CD4-positive, alpha-beta T cell (primary cell): ENCODE measurements at regions not wholly inside any gene's neighbourhood (a gene's known extent, or its start where the extent isn't known, plus 50 kb on each side); places are given as distances from the start of the nearest gene placed in this dataset.

Experiments used
- ATAC-seq: fragments of 200-7000 bp; cut with Tn5 transposase; one replicate; pipeline ENCODE4 v1.10.0; 2022; ENCODE audit warnings: mild to moderate bottlenecking; ENCODE audit not compliant: poor library complexity
- CTCF ChIA-PET: fragments of 350-600 bp; sonication (Branson Sonifier 250); formaldehyde crosslinking; loops from one replicate; lab custom pipeline; 2021; ENCODE audit warnings: antibody characterized with exemption, inconsistent platforms; lab: Charles Lee
- POLR2A ChIA-PET: fragments of 350-600 bp; sonication (Branson Sonifier 250); formaldehyde crosslinking; loops from one replicate; lab custom pipeline; 2021; ENCODE audit warnings: antibody characterized with exemption, inconsistent platforms; lab: Charles Lee
- DNase-seq, 14 experiments: peaks; one replicate each; pipeline ENCODE4 v3.0.0-alpha.2; 2013 to 2020; ENCODE audit warnings: mixed read lengths in 2 of 14
- H3K27ac ChIP-seq, 2 donors: one replicate each; pipeline versions ENCODE4 v1.5.1 to v1.7.0; 2013; ENCODE audit warnings: low read length in 2 of 2, low read depth in 1 of 2, mild to moderate bottlenecking in 1 of 2
- H3K27me3 ChIP-seq, 2 experiments: 1 replicate in 1 of 2; 2 replicates in 1 of 2; pipeline versions ENCODE4 v1.6.1 to v1.7.0; 2013; ENCODE audit warnings: low read length in 2 of 2, control low read depth in 1 of 2, mild to moderate bottlenecking in 1 of 2, moderate library complexity in 1 of 2; ENCODE audit not compliant: insufficient read depth in 2 of 2, control insufficient read depth in 1 of 2
- H3K36me3 ChIP-seq: one replicate; pipeline ENCODE4 v1.6.1; 2013; ENCODE audit warnings: low read length, control low read depth; ENCODE audit not compliant: insufficient read depth
- H3K4me1 ChIP-seq: one replicate; pipeline ENCODE4 v1.6.1; 2013; ENCODE audit warnings: low read length, control low read depth; ENCODE audit not compliant: insufficient read depth
- H3K4me3 ChIP-seq: one replicate; pipeline ENCODE4 v1.5.1; 2013; ENCODE audit warnings: mild to moderate bottlenecking, low read length, moderate library complexity
- H3K9me3 ChIP-seq, 2 experiments: 1 replicate in 1 of 2; 2 replicates in 1 of 2; pipeline versions ENCODE4 v1.6.1 to v1.7.0; 2013; ENCODE audit warnings: low read length in 2 of 2, mild to moderate bottlenecking in 2 of 2, control low read depth in 1 of 2, moderate library complexity in 1 of 2; ENCODE audit not compliant: control insufficient read depth in 1 of 2, insufficient read depth in 1 of 2
- H3K27ac Mint-ChIP-seq: one replicate; pipeline ENCODE4 v1.8.0; 2020; ENCODE audit warnings: mixed read lengths
- H3K27me3 Mint-ChIP-seq: one replicate; pipeline ENCODE4 v1.8.0; 2021; ENCODE audit warnings: mixed read lengths
- H3K36me3 Mint-ChIP-seq: one replicate; pipeline ENCODE4 v1.8.0; 2021; ENCODE audit warnings: low read depth, mixed read lengths
- H3K4me1 Mint-ChIP-seq: one replicate; pipeline ENCODE4 v1.8.0; 2021; ENCODE audit warnings: low read depth, mixed read lengths
- H3K4me3 Mint-ChIP-seq: one replicate; pipeline ENCODE4 v1.8.0; 2020; ENCODE audit warnings: mild to moderate bottlenecking, mixed read lengths
- H3K9me3 Mint-ChIP-seq: one replicate; pipeline ENCODE4 v1.8.0; 2020; ENCODE audit warnings: mixed read lengths
- intact Hi-C, 2 experiments: fragments of 100-400 bp; cut with DNase I in 1 of 2; cut with micrococcal nuclease in 1 of 2; formaldehyde crosslinking; loops; one replicate each; pipeline versions ENCODE4 v1.15.1 to v1.9.0; 2023 to 2025; cut with DNase I, micrococcal nuclease
- TF ChIP-seq, protein P1 (sequence below): fragments of 200-600 bp; IDR thresholded peaks from one replicate; pipeline ENCODE4 v1.8.0; 2022; ENCODE audit warnings: antibody characterized with exemption, mild to moderate bottlenecking

DNA sequence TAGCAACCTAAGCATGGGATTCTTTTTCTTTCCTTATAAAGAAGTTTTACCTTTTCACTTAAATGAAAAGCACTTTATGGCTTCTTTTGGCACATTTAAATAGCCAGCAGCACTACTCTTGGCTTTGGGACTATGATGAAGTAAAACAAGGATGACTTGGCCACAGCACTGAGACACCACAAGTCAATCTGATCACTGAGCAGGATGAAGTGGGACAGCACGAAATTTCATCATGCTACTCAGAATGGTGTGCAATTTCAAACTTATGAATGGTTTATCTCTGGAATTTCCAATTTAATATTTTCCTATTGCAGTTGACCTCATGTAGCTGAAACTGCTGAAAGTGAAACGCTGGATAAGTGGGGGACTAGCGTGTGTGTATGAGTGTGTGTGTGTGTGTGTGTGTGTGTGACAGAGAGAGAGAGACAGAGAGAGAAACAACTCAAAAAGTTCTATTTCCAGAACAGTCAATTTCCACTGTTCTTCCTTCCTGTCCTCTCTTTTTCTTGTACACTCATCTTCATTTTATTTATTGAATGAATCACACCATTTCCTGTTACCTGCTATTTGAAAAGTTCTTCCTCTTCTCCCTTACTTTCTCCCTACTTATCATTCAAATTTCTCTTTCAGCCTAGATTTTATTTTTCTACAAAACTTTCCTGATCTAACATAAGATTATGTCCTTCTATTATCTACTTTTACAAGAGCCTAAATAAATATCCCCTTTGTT, 414.2 kb upstream of the MIR17HG start:
- H3K9me3 ChIP-seq, result peaks cover 0 to 9% of the 10 kb centered on the region in 2 experiments
- no peaks in the 10 kb centered on the region for H3K27me3 ChIP-seq
- H3K27ac ChIP-seq, result no peak overlapping the region
- no peak overlapping the region for H3K4me3 ChIP-seq
- Mint-ChIP-seq H3K36me3 (no peaks in the 10 kb centered on the region), H3K4me1 (no peaks in the 10 kb centered on the region), H3K27me3 (no peaks in the 10 kb centered on the region), H3K27ac (no peak overlapping the region), H3K4me3 (no peak overlapping the region), H3K9me3 (peaks cover 8% of the 10 kb centered on the region)
- intact Hi-C loops, result no loop called here
- ChIA-PET CTCF (no interaction called here), POLR2A (no interaction called here)
- ATAC-seq, result no peak
- TF ChIP-seq, protein P1, sequence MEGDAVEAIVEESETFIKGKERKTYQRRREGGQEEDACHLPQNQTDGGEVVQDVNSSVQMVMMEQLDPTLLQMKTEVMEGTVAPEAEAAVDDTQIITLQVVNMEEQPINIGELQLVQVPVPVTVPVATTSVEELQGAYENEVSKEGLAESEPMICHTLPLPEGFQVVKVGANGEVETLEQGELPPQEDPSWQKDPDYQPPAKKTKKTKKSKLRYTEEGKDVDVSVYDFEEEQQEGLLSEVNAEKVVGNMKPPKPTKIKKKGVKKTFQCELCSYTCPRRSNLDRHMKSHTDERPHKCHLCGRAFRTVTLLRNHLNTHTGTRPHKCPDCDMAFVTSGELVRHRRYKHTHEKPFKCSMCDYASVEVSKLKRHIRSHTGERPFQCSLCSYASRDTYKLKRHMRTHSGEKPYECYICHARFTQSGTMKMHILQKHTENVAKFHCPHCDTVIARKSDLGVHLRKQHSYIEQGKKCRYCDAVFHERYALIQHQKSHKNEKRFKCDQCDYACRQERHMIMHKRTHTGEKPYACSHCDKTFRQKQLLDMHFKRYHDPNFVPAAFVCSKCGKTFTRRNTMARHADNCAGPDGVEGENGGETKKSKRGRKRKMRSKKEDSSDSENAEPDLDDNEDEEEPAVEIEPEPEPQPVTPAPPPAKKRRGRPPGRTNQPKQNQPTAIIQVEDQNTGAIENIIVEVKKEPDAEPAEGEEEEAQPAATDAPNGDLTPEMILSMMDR, result no peak
- H3K4me1 ChIP-seq, result no peaks in the 10 kb centered on the region
- H3K36me3 ChIP-seq, result no peaks in the 10 kb centered on the region
- no peak for DNase-seq

DNA sequence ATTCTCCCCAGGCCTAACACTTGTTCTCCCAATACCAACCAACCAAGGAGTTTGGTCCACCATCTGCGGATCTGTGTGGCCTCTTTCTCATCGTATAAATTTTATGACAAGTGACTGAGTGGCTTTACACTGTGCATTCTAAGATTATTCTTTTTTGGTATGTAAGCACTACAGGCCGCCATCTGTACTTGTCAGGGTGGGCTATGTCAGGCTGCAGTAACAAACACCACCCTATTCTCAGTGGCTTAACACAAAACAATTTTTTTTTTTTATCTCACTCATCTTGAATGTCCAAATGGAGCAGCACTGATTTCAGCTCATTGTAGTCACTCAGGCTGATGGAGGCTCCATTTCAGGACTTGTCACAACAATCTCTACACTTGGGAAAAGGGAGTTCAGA, 412.7 kb upstream of the MIR17HG start:
- no peaks in the 10 kb centered on the region for H3K27me3 Mint-ChIP-seq
- no peaks in the 10 kb centered on the region for H3K4me1 Mint-ChIP-seq
- Histone ChIP-seq H3K4me1 (no peaks in the 10 kb centered on the region), H3K4me3 (no peak overlapping the region), H3K27me3 (no peaks in the 10 kb centered on the region), H3K27ac (no peak overlapping the region), H3K9me3 (peaks cover 0 to 9% of the 10 kb centered on the region in 2 experiments), H3K36me3 (no peaks in the 10 kb centered on the region)
- no peak overlapping the region for H3K27ac Mint-ChIP-seq
- no peaks in the 10 kb centered on the region for H3K36me3 Mint-ChIP-seq
- intact Hi-C loops, result no loop called here
- no peak for ATAC-seq
- H3K4me3 Mint-ChIP-seq, result no peak overlapping the region
- POLR2A ChIA-PET, result no interaction called here
- TF ChIP-seq, protein P1, result no peak
- peaks cover 4% of the 10 kb centered on the region for H3K9me3 Mint-ChIP-seq
- CTCF ChIA-PET, result no interaction called here
- no peak for DNase-seq

DNA sequence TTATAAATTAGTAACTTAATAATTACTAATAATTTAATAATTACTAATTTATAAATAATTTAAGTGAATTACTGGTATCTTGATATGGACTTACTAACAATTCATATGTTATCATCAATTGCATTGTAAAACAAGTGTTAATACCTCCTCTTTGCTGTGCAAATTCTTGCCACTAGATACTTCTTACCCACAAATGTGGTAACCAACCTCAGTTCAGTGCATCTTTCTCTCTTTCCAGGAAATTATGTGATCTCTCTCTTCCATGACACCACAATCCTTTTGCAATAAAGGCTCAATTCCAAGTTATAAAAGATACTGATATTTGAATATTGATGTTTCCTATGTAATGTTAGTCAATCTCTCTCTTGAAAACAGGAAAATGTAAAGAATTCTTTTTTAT, 408.6 kb upstream of the MIR17HG start:
- ATAC-seq, result no peak

More for the DNA sequence above, 408.6 kb upstream of the MIR17HG start:
- POLR2A ChIA-PET, result no interaction called here
- Histone ChIP-seq H3K27me3 (no peaks in the 10 kb centered on the region), H3K4me3 (no peak overlapping the region), H3K4me1 (no peaks in the 10 kb centered on the region), H3K36me3 (no peaks in the 10 kb centered on the region), H3K9me3 (no peaks in the 10 kb centered on the region), H3K27ac (no peak overlapping the region)
- Mint-ChIP-seq H3K4me1 (no peaks in the 10 kb centered on the region), H3K27ac (no peak overlapping the region), H3K27me3 (no peaks in the 10 kb centered on the region), H3K36me3 (no peaks in the 10 kb centered on the region), H3K9me3 (no peaks in the 10 kb centered on the region), H3K4me3 (no peak overlapping the region)
- DNase-seq, result no peak
- intact Hi-C loops, result no loop called here
- CTCF ChIA-PET, result no interaction called here
- TF ChIP-seq, protein P1, result no peak
